ENCODE measurements at regions not wholly inside any gene's neighbourhood (a gene's known extent, or its start where the extent isn't known, plus 50 kb on each side); places are given as distances from the start of the nearest gene placed in this dataset.

GRCh38 chr11:81839976-81840375 lies 893.7 kb downstream of the FAM181B start:
- TF ChIP-seq ZNF274 (IDR thresholded peaks at IDR 0.05; ENCODE audit: borderline replicate concordance, extremely low read depth, low read length) (no peak), CTCF (IDR thresholded peaks at IDR 0.05; ENCODE audit: control extremely low read depth in 1 of 3, insufficient read depth in 1 of 3, low read depth in 1 of 3, low read length in 3 of 3) (no peak), JUND (IDR thresholded peaks at IDR 0.05; ENCODE audit: low read length) (no peak), SIRT6 (IDR thresholded peaks at IDR 0.05; ENCODE audit: low read length) (no peak), GABPA (IDR thresholded peaks at IDR 0.05; ENCODE audit: borderline replicate concordance, insufficient read depth, low read length) (no peak), MAFK (IDR thresholded peaks at IDR 0.05; ENCODE audit: low read depth, low read length) (no peak), SP4 (IDR thresholded peaks at IDR 0.05; ENCODE audit: low read length) (no peak)

Measured in H1 (cell line).